ENCODE measurements at regions not wholly inside any gene's neighbourhood (a gene's known extent, or its start where the extent isn't known, plus 50 kb on each side); places are given as distances from the start of the nearest gene placed in this dataset.

- DNase-seq: no peak
These were observed 83.0 kb upstream of the GLIS3 start for GRCh38 chr9:4382722-4383317.

GRCh38 chr9:4381744-4382143 is 81.9 kb upstream of the GLIS3 start:
- DNase-seq: no peak

- DNase-seq: no peak
These were observed 80.5 kb upstream of the GLIS3 start for GRCh38 chr9:4380406-4380805.

- DNase-seq: no peak
These were observed 75.7 kb upstream of the GLIS3 start for GRCh38 chr9:4375424-4376200.

- DNase-seq: peak; percentile 73
These were observed 71.2 kb upstream of the GLIS3 start for GRCh38 chr9:4371108-4371507.

GRCh38 chr9:4370501-4370900 is 70.6 kb upstream of the GLIS3 start:
- DNase-seq: no peak

GRCh38 chr9:4366591-4367330 is 66.9 kb upstream of the GLIS3 start:
- no peak for DNase-seq

- no peak for DNase-seq
These were observed 65.2 kb upstream of the GLIS3 start for GRCh38 chr9:4365055-4365454.

- DNase-seq: no peak
These were observed 62.4 kb upstream of the GLIS3 start for GRCh38 chr9:4362281-4362680.

GRCh38 chr9:4359016-4359415 is 59.1 kb upstream of the GLIS3 start:
- no peak for DNase-seq

- no peak for DNase-seq
These were observed 58.1 kb upstream of the GLIS3 start for GRCh38 chr9:4357929-4358328.

GRCh38 chr9:4356306-4356705 is 56.4 kb upstream of the GLIS3 start:
- DNase-seq: no peak

- no peak for DNase-seq
These were observed 53.4 kb upstream of the GLIS3 start for GRCh38 chr9:4353236-4353635.

- DNase-seq: no peak
These were observed 50.0 kb upstream of the GLIS3 start for GRCh38 chr9:4349816-4350418.

Data from amniotic stem cell (primary cell).